Stimulated activated naive CD8-positive, alpha-beta T cell treated with anti-CD3 and anti-CD28 coated beads, Interleukin-15, amount 100 ng/mL, for 72 hours (primary cell): ENCODE measurements at regions not wholly inside any gene's neighbourhood (a gene's known extent, or its start where the extent isn't known, plus 50 kb on each side); places are given as distances from the start of the nearest gene placed in this dataset.
"Not testable (repeated sequence)": the region's sequence is repeated elsewhere in the genome, so short reads cannot be mapped to it uniquely, and the experiment has no call there.

Experiments used
- ATAC-seq: fragments of 150-1000 bp; cut with Tn5 transposase; 2 replicates; pipeline ENCODE4 v1.10.0; 2021; ENCODE audit warnings: mild to moderate bottlenecking, moderate library complexity
- DNase-seq, 2 donors: peaks; one replicate each; pipeline ENCODE4 v3.0.0; 2021 to 2022
- H3K27ac Mint-ChIP-seq, 2 donors: one replicate each; pipeline ENCODE4 v1.8.0; 2022; ENCODE audit warnings: mild to moderate bottlenecking in 2 of 2, mixed read lengths in 2 of 2, moderate library complexity in 2 of 2
- H3K27me3 Mint-ChIP-seq: one replicate; pipeline ENCODE4 v1.8.0; 2022; ENCODE audit warnings: mixed read lengths
- H3K4me1 Mint-ChIP-seq: one replicate; pipeline ENCODE4 v1.8.0; 2022; ENCODE audit warnings: mild to moderate bottlenecking, mixed read lengths
- H3K4me3 Mint-ChIP-seq, 2 donors: one replicate each; pipeline ENCODE4 v1.8.0; 2022; ENCODE audit warnings: mild to moderate bottlenecking in 2 of 2, mixed read lengths in 2 of 2, moderate library complexity in 1 of 2
- H3K9me3 Mint-ChIP-seq, 2 donors: one replicate each; pipeline ENCODE4 v1.8.0; 2022; ENCODE audit warnings: mixed read lengths in 2 of 2

DNA sequence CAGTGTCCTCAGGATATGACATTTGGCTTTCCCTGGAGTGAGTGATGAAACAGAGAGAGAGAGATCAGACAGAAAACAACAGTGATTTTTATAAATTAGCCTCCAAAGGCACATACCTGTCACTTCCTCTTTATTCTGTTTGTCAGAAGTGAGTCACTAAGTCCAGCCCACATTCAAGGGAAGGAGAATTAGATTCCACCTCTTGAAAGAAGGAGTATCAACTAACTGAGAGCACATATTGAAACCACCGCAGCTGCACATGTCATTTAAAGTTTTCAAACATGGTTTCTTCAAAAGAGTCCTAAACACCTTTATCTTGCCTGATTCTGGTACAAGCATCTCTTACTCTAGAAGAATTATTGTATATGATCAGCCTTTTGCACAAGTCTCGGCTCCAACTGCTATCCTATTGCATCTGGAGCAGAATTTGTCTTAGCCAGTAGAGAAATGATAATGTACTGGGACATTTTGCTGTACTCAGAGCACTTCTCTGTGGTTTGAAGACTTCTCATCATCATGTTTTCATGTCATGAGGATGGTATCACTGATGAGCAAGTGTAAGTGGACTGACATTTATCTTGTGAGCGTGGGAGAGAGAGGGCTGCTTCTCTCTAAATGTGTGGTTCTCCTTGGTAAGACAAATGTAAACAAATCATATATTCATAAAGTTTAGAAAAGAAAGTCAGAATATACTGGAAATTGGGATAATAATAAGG, 338.9 kb upstream of the CFAP20DC start:
- Mint-ChIP-seq H3K4me1 (peaks cover 73% of the 10 kb centered on the region), H3K9me3 (peaks cover 0 to 8% of the 10 kb centered on the region in 2 donors), H3K27me3 (no peaks in the 10 kb centered on the region), H3K27ac (peak overlapping the region; percentile 77 to 94), H3K4me3 (peak overlapping the region; percentile 62 to 64)
- DNase-seq (peak; percentile 15 to 21), ATAC-seq (peak; percentile 92)

DNA sequence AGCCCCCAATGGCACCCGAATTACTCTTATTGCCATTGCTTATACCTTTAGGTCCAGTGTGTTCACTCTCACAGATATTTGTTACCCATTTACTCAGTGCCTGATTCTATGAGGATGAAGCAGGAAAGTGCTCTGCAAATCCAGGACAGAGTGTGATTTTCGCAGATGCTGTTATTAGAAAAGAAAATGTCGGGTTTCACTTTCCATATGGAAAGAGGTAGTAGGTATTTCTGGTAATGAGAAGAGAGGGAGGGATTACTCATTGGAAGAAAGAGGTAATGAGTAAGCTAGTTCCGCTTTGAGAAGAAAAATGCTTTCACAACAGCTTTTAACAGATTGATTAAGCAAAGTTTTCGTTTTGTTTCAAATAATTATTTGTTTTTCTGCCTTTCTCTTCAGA, 336.3 kb upstream of the CFAP20DC start:
- Mint-ChIP-seq H3K9me3 (peaks cover 0 to 8% of the 10 kb centered on the region in 2 donors), H3K4me3 (peak overlapping the region; percentile 8 to 71), H3K4me1 (peaks cover 90% of the 10 kb centered on the region), H3K27ac (peak overlapping the region; percentile 83 to 90), H3K27me3 (no peaks in the 10 kb centered on the region)
- DNase-seq = no peak
- ATAC-seq = peak; percentile 57

DNA sequence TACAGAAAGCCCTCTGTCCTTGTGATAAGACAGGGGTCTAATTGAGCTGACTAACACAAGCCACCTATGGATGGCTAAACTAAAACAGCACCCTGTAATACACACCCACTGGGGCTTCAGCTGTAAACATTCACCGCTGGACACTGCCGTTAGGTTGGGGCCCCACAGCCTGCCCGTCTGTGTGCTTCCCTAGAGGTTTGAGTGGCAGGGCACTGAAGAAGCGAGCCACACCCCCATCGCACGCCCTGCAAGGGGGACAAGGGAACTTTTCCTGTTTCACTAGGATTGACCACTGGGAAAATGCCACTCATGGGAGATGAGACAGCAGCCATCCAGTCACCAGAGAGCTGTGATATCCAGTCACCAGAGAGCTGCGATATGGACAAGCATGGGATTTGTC, 335.7 kb upstream of the CFAP20DC start:
- Mint-ChIP-seq H3K9me3 (peaks cover 0 to 8% of the 10 kb centered on the region in 2 donors), H3K27ac (peak overlapping the region in 1 of 2 donors; percentile 71), H3K4me1 (peaks cover 89% of the 10 kb centered on the region), H3K4me3 (no peak overlapping the region), H3K27me3 (no peaks in the 10 kb centered on the region)
- no peak for ATAC-seq
- no peak for DNase-seq

DNA sequence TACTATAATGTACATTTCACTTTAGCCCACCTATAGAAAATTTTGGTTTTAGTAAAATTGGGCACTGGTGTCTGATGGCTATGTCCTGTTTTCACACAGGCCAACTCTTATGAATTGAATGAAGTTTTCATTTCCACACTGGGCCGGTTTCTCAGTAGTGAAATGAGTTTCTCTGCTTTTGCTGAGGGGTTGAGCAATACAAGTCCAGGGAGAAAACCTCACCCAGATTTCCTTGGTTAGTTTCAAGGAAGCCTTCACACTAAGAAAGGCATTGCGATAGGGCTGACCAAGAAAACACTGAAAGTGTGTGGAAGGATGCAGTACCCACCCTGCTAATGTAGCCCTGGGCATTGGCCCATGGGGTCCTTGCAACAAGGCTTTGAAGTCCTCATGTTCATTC, 331.5 kb upstream of the CFAP20DC start:
- Mint-ChIP-seq H3K9me3 (peaks cover 7 to 21% of the 10 kb centered on the region in 2 donors), H3K4me3 (no peak overlapping the region), H3K4me1 (peaks cover 48% of the 10 kb centered on the region), H3K27ac (no peak overlapping the region), H3K27me3 (no peaks in the 10 kb centered on the region)
- DNase-seq (peak in 1 of 2 donors; percentile 35), ATAC-seq (peak; percentile 72)

DNA sequence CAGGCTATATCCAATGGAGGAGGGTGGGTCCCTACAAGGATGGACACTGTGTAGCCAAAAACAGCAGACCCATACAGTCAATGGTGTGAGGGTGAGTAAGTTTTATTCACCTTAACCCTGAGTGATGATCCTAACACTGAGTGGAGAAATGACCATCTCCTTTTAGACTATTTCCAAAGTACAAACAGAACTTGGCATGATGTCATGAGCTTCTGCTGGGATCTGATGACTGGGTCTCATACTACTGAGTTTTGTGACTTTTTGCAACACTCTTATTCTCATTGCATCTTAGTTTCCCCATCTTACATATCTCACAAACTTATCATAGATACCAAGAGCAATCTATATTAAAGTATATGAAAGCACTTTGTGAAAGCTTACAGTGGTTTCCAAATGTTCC, 330.3 kb upstream of the CFAP20DC start:
- DNase-seq (no peak), ATAC-seq (no peak)
- Mint-ChIP-seq H3K4me1 (peaks cover 37% of the 10 kb centered on the region), H3K27me3 (no peaks in the 10 kb centered on the region), H3K9me3 (peaks cover 7 to 23% of the 10 kb centered on the region in 2 donors), H3K4me3 (no peak overlapping the region), H3K27ac (no peak overlapping the region)

DNA sequence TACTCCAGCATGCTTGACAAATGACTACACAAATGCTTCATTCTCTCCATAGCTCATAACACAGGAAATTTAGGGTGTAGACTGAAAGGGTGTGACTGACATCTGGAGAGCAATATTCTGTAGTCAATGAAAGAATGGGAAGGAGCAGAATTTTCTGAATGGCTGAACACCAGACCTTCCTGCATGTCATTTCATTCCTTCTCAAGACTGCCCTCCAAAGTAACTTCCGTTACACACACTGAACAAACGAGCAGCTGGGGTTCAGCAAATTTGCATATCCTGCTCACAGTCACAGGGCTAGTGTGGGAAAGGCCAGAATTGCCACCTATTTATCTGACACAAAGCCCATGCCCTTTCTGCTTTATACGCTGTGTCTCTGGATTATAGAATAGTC, 325.0 kb upstream of the CFAP20DC start:
- no peaks in the 10 kb centered on the region for H3K27me3 Mint-ChIP-seq
- H3K9me3 Mint-ChIP-seq = peaks cover 7 to 22% of the 10 kb centered on the region in 2 donors
- peaks cover under 1% of the 10 kb centered on the region for H3K4me1 Mint-ChIP-seq
- no peak for DNase-seq
- peak; percentile 67 for ATAC-seq
- no peak overlapping the region for H3K4me3 Mint-ChIP-seq
- H3K27ac Mint-ChIP-seq = no peak overlapping the region

DNA sequence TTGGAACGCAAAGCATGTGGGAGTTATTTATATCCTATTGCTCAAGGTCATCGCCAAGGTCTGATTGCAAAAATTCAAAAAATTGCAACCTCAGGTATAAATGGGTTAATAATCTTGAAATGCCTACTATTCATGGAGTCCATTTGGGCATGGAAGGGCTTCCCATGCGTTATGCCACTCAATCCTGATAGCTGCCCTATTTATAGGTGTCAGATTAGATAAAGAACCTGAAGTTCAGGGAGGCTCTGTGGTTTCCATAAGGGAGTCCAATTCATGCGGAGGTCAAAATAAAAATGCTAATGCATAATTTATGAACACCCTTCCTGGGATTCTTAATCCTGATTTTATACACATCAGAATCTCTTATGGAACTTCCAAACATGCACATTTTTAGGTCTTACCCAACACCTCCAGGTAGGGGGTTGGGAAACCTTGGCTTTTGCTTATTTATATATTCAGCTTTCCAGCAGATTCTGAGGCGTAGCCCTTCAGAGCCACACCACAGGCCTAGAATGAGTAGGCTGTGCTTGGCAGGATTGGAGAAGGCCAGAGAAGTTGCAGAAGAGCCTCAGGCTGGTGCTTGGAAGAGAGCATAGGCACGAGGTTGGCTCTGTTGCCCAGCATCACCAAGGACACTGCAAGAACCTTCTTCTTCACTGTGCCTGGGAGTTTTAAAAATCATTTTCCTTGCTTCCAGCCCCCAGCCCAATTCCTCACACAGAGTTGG, 324.4 kb upstream of the CFAP20DC start:
- peaks cover 7 to 22% of the 10 kb centered on the region in 2 donors for H3K9me3 Mint-ChIP-seq
- H3K27me3 Mint-ChIP-seq = no peaks in the 10 kb centered on the region
- peaks cover 6% of the 10 kb centered on the region for H3K4me1 Mint-ChIP-seq
- no peak overlapping the region for H3K27ac Mint-ChIP-seq
- ATAC-seq (no peak), DNase-seq (no peak)
- H3K4me3 Mint-ChIP-seq = no peak overlapping the region

DNA sequence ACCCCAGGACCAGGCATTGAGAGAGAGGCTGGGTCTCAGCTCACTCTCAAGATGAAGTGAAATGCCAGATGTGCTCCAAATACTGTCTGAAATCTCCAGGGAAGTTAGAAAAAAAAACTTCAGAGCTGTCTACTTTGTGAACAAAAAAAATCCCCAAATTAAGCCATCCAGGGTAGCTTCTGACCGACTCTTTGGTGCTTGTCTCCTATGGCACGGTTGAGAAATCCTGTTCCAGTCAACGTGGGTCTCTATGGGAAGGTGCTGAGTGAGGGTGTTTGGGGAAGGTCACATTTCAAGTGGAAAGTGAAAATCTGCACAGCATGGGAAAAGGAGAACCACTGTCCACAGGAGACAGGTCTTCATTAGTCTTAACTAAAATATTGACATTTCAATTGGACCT, 322.5 kb upstream of the CFAP20DC start:
- Mint-ChIP-seq H3K27ac (no peak overlapping the region), H3K4me1 (peaks cover 14% of the 10 kb centered on the region), H3K4me3 (no peak overlapping the region), H3K9me3 (peaks cover 8 to 21% of the 10 kb centered on the region in 2 donors), H3K27me3 (no peaks in the 10 kb centered on the region)
- DNase-seq (no peak), ATAC-seq (no peak)

DNA sequence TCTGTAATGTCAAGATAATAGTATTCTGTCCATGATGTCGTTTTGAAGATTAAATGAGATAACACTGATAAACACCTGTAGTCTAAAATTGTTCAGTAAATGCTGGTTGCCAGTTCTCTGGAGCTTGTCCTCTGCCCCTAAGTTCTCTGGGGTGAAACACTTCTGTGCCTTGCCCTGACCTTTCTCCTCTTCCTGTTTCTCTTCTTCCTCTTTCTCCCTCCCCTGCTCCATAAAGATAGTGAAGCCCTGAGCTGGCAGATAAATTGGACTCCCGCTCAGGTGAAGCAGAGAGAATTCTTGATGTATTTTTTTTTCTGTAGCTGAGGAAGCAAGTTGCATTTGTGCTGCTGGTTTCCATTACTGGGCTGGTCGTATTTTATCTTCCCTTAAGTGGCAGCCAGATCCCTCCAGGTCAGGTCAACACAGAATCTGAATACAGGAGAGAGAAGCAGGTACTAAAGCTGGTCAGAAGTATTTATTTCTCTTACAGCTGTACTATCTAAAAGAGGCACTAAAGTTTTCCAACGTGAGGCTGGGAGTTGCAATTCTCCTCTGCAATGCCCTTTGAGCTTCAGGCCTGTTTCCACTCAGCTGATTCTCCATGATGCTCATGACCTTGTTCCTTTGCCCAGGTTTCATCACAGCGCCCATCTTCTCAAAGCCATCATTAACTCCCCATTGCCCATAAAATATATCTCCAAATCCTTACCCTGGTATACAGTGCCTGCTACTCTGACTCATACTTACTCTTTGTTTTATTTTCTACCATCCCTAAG, 319.3 kb upstream of the CFAP20DC start:
- Mint-ChIP-seq H3K27ac (no peak overlapping the region), H3K4me3 (no peak overlapping the region), H3K4me1 (peaks cover 31% of the 10 kb centered on the region), H3K9me3 (peaks cover 3 to 13% of the 10 kb centered on the region in 2 donors), H3K27me3 (no peaks in the 10 kb centered on the region)
- no peak for DNase-seq
- no peak for ATAC-seq

DNA sequence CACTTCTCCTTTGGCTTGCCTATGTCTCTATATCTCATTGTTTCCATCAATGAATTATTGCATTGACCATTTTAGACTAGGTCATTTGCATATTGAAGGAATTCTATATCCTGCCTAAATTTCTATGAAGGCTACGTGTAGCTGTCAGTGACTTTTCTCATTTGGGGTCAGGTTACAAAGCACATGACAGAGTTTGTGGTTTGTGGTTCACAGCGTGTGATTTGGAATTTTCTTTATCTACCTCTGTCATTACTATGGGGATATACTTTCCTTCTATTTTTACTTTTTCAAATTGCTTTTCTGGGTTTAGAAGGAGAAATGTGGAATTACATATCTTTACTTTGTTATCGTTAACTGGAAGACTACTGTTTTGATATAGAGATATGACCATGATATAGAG, 317.3 kb upstream of the CFAP20DC start:
- Mint-ChIP-seq H3K27me3 (no peaks in the 10 kb centered on the region), H3K4me3 (no peak overlapping the region), H3K9me3 (peaks cover 3 to 7% of the 10 kb centered on the region in 2 donors), H3K4me1 (peaks cover 31% of the 10 kb centered on the region), H3K27ac (no peak overlapping the region)
- ATAC-seq (no peak), DNase-seq (no peak)

DNA sequence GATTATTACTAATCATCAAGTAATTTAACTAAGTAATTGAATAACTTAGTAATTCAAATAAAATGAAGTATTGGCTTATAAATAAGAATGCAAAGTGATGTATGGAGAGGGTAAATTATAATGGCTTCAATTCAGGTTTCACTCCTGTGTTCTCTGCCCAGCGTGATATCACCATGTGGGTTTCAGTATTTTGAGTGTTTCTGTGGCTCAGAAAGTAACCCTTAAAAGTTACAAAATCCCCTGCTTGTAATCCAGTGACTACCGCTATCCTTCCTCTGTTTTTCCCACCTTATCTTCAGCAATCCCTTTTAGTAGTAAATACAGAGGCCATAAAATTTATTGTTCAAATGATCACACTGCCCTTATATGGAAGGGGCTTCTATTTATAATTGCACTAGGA, 316.4 kb upstream of the CFAP20DC start:
- H3K27me3 Mint-ChIP-seq = no peaks in the 10 kb centered on the region
- peaks cover 31% of the 10 kb centered on the region for H3K4me1 Mint-ChIP-seq
- peaks cover 3 to 7% of the 10 kb centered on the region in 2 donors for H3K9me3 Mint-ChIP-seq
- DNase-seq = no peak
- no peak for ATAC-seq
- H3K4me3 Mint-ChIP-seq = no peak overlapping the region
- no peak overlapping the region for H3K27ac Mint-ChIP-seq

DNA sequence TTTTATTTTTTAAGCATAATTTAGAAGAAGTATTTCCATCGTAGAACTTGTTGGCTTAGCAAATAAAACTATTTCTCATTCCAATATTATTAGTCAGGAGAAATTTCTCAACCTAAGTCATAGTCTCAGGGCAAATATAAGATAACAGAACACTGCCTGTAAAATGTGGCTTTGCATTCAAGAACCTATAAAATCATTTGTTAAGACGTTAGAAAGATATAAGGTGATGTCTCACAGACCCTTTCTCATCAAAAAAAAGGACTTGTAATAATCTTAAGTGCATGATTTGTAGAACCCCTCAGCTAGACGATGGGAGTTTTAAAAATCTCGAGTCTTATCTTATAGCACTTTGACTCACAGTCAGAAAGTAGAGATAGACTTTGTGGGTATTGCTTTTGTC, 314.7 kb upstream of the CFAP20DC start:
- Mint-ChIP-seq H3K4me3 (no peak overlapping the region), H3K9me3 (peaks cover 3 to 20% of the 10 kb centered on the region in 2 donors), H3K27ac (no peak overlapping the region), H3K4me1 (peaks cover 27% of the 10 kb centered on the region), H3K27me3 (no peaks in the 10 kb centered on the region)
- ATAC-seq (no peak), DNase-seq (no peak)

DNA sequence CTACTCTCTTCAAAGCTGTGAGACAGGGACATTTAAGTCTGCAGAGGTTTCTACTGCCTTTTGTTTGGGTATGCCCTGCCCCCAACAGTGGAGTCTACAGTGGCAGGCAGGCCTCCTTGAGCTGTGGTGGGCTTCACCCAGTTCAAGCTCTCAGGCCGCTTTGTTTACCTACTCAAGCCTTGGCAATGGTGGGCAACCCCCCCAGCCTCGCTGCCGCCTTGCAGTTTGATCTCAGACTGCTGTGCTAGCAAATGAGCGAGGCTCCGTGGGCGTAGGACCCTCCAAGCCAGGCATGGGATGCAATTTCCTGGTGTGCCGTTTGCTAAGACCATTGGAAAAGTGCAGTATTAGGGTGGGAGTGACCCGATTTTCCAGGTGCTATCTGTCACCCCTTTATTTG, 310.5 kb upstream of the CFAP20DC start:
- peaks cover 4 to 32% of the 10 kb centered on the region in 2 donors for H3K9me3 Mint-ChIP-seq
- H3K4me1 Mint-ChIP-seq, H3K27ac Mint-ChIP-seq, ATAC-seq, H3K27me3 Mint-ChIP-seq, DNase-seq, H3K4me3 Mint-ChIP-seq: not testable (repeated sequence)

DNA sequence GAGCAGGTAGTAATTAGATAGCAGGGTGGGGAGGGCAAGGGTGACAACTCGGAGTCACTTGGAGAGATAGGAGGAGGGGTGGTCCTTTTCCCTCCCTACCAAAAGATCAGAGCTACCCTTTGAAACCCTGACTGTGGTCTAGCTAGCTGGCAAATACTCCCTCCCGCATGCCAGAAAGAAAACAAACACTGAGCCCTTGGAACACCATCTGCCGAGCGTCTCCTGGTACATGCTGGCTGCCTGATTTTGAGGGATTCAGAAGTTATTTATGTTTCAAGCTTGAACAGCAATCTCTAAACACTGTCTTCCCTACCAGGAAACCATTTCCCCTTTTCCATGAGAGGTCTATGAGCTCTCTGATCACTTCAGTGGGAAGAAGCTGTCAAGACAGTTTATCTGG, 291.6 kb upstream of the CFAP20DC start:
- DNase-seq (no peak), ATAC-seq (no peak)
- H3K27me3 Mint-ChIP-seq = no peaks in the 10 kb centered on the region
- no peak overlapping the region for H3K27ac Mint-ChIP-seq
- peaks cover 0 to 7% of the 10 kb centered on the region in 2 donors for H3K9me3 Mint-ChIP-seq
- peaks cover 19% of the 10 kb centered on the region for H3K4me1 Mint-ChIP-seq
- H3K4me3 Mint-ChIP-seq = no peak overlapping the region

DNA sequence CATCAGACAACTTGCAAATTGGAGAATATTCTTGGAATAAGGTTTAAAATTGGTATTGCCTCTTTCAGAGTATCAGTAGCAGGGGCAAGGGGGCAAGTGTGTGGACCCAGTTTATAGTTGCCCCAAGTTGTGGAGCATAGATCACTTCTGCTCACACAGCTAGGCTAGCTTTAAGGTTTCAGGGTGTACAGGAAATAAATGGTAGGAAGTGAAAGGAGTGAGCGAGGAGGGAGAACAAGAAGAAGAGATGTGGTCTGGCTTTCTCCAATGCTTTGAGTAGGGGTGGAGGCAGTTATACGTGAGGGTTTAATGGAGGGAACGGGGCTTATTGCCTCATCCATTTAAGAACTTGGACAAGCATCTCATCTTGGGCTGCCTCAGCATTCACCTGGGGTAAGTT, 290.0 kb upstream of the CFAP20DC start:
- H3K9me3 Mint-ChIP-seq = no peaks in the 10 kb centered on the region
- H3K27me3 Mint-ChIP-seq = no peaks in the 10 kb centered on the region
- DNase-seq = no peak
- no peak for ATAC-seq
- no peak overlapping the region for H3K4me3 Mint-ChIP-seq
- H3K4me1 Mint-ChIP-seq = peaks cover 19% of the 10 kb centered on the region
- peak overlapping the region in 1 of 2 donors; percentile 43 for H3K27ac Mint-ChIP-seq

DNA sequence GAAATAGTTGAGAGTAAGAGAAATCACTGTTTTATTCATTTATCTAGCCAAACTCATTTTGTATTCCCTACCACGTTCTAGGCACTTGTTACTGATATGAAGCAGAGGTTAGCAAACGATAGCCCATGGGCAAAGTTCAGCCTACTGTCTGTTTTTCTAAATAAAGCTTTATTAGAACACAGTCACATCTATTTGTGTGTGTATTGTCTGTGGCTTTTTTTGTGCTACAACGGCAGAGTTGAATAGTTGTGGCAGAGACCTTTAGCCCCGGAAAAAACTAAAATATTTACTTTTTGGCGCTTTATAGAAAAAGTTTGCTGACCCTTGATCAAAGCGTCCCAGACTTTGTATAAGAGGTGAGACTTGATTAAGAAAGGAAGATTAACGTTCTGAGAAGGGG, 289.1 kb upstream of the CFAP20DC start:
- peaks cover 2 to 4% of the 10 kb centered on the region in 2 donors for H3K9me3 Mint-ChIP-seq
- ATAC-seq (no peak), DNase-seq (no peak)
- H3K4me1 Mint-ChIP-seq = peaks cover 19% of the 10 kb centered on the region
- H3K27me3 Mint-ChIP-seq = no peaks in the 10 kb centered on the region
- H3K4me3 Mint-ChIP-seq = no peak overlapping the region
- no peak overlapping the region for H3K27ac Mint-ChIP-seq
